GM21367 (cell line): ENCODE measurements at regions not wholly inside any gene's neighbourhood (a gene's known extent, or its start where the extent isn't known, plus 50 kb on each side); places are given as distances from the start of the nearest gene placed in this dataset.
"Not testable (repeated sequence)": the region's sequence is repeated elsewhere in the genome, so short reads cannot be mapped to it uniquely, and the experiment has no call there.

Experiments used
- ATAC-seq: cut with Tn5 transposase; IDR thresholded peaks from one replicate; pipeline ENCODE4 v1.9.1; 2021; ENCODE audit not compliant: unreplicated experiment

DNA sequence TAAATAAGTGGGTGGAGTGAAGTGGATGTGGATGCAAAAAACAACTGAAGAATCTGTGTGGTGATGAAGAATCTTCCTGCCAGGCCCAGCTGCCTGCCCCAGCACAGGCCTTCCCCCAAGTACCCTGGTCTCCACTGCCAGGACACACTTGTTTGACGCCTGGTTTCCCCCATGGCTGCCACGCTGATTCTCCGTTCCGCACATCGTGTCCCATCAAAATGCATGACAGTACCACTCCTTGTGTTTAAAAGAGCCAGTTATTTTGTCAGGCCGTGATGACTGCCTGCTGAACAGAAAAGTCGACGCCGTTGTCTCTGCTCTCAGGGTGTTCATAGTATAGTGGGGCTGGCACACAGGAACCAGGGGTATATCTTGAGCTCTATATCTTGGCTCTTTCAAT lies 50.3 kb upstream of the KYNU start:
- no peak for ATAC-seq

- no peak for ATAC-seq
Observed at GRCh38 chr2:142825861-142826260, 51.6 kb upstream of the KYNU start.

- ATAC-seq = no peak
Observed at GRCh38 chr2:142824756-142825155, 52.7 kb upstream of the KYNU start.

GRCh38 chr2:142822190-142822589 lies 55.3 kb upstream of the KYNU start:
- ATAC-seq = no peak

- no peak for ATAC-seq
Observed at GRCh38 chr2:142819411-142819810, 58.1 kb upstream of the KYNU start.

DNA sequence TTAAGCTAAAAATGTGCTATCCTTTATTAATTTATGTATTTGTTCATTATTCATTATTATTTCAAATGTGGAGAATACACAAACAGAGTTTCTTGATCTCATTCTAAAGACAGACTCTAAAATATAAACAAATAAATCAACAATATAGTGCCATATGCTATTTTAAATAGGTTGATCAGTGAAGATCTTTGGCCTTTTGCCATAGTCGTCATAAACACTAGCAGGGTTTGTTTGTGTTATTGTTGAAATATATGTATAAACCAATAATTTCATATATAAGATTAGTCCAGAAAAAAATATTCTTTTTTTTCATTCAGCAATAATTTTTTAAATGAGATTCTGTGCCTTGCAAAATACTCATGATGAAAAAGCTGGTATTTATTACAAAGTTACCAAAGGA lies 62.1 kb upstream of the KYNU start:
- no peak for ATAC-seq

GRCh38 chr2:142813830-142814829 lies 63.3 kb upstream of the KYNU start:
- no peak for ATAC-seq

- not testable (repeated sequence) for ATAC-seq
Observed at GRCh38 chr2:142811644-142812043, 65.8 kb upstream of the KYNU start.

DNA sequence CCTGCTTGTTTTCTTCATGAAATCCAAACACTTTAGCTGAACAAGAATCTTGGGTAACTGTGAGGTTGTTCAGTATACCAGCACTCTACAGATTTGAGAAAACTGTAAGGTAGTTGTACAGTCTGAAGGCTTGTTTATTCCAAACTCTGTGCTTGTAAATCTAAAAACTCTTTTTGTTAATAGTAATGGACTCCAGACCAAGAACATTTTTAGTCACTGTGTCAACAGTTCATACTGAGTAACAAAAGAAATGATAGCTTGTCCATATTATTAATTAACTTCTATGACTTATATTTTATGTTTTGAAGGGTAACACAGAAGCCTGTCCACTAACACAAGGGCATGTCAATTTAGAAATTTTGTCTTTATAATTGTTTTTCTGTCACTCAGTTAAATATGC lies 72.2 kb upstream of the KYNU start:
- ATAC-seq = no peak

DNA sequence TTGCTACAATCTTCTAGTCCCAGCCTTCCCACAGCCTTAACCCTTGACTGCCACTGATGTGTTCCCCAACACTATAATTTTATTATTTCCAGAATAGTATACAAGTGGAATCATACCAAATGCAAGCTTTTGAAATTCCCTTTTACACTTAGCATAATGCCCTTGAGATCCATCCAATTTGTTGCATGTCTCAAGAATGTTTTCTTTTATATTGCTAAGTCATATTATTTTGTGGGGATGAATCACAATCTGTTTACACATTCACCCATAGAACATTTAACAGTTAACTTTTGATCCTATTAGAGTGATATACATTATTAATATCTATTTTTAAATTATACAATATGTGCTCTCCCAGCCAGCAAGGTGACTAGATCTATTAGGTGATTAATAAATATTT lies 74.3 kb upstream of the KYNU start:
- ATAC-seq = no peak

- ATAC-seq = no peak
Observed at GRCh38 chr2:142796588-142796987, 80.9 kb upstream of the KYNU start.

GRCh38 chr2:142796161-142796560 lies 81.3 kb upstream of the KYNU start:
- ATAC-seq = no peak

DNA sequence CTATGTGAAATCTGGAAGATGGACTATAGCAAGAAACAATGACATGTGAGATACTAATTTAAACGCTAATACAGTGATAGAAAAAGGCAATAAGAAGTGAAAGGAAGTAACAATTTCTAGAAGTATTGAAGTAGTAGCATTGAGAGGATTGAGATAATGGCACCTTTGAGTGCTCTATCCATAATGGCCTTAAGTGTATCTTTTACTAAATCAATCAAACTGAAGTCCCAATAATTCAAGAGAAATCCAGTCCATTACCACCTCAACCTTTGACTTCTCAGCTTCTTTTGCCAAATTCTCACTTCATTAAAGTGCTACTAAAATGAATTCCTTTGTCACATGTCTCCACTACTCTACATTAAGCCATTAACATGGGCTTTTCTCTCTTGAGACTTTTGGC lies 82.6 kb upstream of the KYNU start:
- ATAC-seq = no peak

- ATAC-seq = not testable (repeated sequence)
Observed at GRCh38 chr2:142792328-142792727, 85.1 kb upstream of the KYNU start.

DNA sequence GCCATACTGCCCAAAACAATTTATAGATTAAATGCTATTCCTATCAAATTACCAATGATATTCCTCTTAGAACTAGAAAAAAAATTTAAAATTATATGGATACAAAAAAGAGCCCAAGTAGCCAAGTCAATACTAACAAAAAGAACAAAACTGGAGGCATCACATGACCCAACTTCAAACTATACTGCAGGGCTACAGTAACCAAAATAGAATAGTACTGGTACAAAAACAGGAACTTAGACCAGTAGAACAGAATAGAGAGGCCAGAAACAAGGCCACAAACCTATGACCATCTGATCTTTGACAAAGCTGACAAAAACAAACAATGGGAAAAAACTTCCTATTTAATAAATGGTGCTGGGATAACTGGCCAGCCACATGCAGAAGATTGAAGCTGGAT lies 86.1 kb upstream of the KYNU start:
- no peak for ATAC-seq

- ATAC-seq = no peak
Observed at GRCh38 chr2:142786918-142787702, 90.4 kb upstream of the KYNU start.

DNA sequence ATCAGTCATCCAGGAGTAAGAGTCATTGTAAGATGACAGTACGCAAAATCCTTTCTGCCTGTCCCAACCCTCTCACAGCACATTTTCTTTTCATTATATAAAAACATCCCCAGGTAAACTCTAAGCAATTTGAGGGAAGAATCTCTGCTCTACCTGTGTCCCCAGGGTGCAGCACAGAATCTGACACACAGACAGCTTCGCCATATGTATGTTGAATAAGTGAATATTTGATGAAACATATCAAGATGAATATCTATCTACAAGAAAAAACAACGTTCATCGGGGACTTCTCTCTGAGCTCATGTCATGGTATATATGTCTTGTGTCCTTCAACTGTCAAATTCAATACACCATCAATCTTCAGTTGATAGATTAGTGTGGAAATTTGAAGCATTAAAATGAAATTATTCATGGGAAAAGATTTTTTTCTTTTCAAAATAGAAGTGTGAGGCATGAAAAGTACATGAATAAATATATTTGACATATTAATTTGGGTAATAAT lies 94.5 kb upstream of the KYNU start:
- no peak for ATAC-seq

DNA sequence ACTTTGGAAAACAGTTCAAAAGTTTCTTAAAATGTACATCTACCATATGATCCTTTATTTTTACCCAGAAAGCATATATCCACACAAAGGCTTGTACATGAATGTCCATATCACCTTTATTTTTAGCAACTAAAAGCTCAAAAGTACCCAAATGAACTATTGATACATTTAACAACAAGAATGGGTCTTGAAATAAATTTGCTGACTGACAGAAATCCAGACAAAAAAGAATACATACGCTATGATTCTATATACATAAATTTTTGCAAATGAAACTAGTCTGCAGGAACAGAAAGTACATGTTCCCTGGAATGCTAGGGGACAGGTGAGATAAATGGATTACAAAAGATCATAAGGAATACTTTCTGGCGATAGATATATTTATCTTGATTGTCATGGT lies 96.3 kb upstream of the KYNU start:
- ATAC-seq = no peak

- ATAC-seq = no peak
Observed at GRCh38 chr2:142778289-142778688, 99.2 kb upstream of the KYNU start.

- ATAC-seq = no peak
Observed at GRCh38 chr2:142777742-142778141, 99.7 kb upstream of the KYNU start.

DNA sequence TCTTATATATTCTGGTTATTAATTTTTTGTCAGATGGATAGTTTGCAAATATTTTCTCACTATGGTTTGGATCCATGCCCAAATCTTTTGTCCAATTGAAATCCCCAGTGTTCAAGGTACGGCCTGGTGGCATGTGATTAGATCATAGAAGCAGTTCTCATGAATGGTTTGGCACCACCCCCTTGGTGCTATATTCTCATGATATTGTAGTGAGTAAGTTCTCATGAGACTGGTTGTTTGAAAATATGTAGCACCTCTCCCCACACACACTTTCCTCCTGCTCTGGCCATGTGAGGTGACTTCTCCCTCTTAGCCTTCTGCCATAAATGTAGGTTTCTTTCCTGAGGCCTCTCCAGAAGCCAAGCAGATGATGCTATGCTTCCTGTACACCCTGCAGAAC lies 107.7 kb upstream of the KYNU start:
- no peak for ATAC-seq

DNA sequence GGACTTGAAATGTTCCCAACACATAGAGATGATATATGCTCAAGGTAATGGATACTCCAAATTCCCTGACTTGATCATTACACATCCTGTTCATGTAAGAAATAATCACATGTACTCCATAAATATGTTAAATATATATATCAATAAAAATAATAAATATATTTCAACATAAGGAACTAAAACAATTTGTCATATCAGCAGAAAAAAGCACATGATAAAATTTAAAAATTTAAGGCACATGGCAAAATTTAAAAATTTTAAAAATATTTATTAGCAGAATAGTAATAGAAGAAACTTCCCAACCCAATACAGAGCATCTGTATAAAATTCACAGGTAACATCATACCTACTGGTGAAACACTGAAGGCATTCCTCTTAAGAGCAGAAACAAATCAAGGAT lies 109.6 kb upstream of the KYNU start:
- no peak for ATAC-seq
